ENCODE measurements at regions not wholly inside any gene's neighbourhood (a gene's known extent, or its start where the extent isn't known, plus 50 kb on each side); places are given as distances from the start of the nearest gene placed in this dataset.

- no peak for ATAC-seq
- no peak for DNase-seq
- intact Hi-C loops (cut with micrococcal nuclease) = loop anchor here (10.0 kb wide), 1 partner anchor 150 kb away; no protein-coding TSS in a partner anchor
Measured at GRCh38 chr6:47094241-47094925, 52.3 kb upstream of the ADGRF1 start.

DNA sequence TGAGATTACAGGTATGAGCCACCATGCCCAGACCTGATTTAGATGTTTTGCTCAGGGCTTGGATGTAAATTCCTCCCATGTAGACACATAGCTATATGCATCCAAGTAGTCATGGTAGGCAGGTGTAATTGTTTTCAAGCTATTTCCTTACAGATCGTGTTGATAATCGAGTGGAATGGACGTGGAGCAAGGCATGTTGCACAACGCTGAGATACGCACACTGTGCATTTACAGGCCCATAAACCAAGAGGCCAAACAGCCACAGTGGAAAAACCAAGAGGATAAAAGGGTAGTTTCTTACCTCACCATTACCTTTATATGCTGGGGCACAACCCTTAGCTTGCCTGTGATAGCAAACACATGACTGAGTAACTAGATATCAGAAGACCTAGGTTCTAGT, 51.0 kb upstream of the ADGRF1 start:
- intact Hi-C loops (cut with micrococcal nuclease) = loop anchor here (10.0 kb wide), 1 partner anchor 152 kb away; no protein-coding TSS in a partner anchor
- DNase-seq (no peak), ATAC-seq (no peak)

DNA sequence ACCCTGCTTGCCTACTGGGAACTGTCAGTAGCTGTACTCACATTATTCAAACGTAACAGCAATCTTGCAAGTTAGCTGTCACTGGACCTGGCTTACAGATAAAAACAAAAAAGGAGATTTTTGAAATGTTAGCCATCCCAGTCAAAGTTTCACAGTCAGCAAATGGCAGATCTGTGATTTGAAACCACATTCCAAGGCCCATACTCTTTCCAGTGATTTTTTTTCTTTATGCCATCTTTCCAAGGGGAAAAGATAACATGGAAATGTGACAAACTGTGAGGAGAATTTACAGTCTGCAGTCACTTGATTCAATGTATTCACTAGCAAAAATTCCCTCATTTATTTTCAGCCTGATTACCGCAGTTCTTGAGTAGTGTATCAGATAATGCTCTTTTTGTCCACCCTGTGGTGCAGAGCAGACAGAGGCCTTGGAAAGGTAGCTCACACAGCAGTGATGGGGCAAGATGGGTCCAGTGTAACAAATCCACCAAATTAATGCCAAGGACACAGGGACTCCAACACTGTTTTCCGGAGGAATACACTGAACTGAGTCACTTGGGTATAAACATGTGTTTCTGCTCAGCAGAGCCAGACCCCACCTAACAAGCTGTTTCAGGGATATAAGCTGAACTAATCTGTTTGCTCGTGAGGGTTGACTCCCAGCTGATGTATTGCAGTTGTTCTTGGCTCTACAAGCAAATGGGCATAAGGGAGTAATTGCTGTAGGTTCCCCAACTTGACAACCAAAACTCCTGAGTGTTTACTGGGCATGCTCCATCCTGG, 49.9 kb upstream of the ADGRF1 start:
- DNase-seq (no peak), ATAC-seq (peak; percentile 71)
- intact Hi-C loops (cut with micrococcal nuclease) = loop anchor here (10.0 kb wide), 1 partner anchor 153 kb away; no protein-coding TSS in a partner anchor
